Thyroid gland (tissue), 4 donors: ENCODE measurements at regions not wholly inside any gene's neighbourhood (a gene's known extent, or its start where the extent isn't known, plus 50 kb on each side); places are given as distances from the start of the nearest gene placed in this dataset.

ENCODE experiments used
- CTCF ChIP-seq, 6 experiments: fragments of 200-600 bp in 3 of 6; fragments of 450-650 bp in 3 of 6; sonication (generic) in 3 of 6; IDR thresholded peaks; one replicate each; pipeline ENCODE4 v1.5.1; 2016 to 2019; ENCODE audit warnings: antibody characterized with exemption in 6 of 6, mild to moderate bottlenecking in 2 of 6, inconsistent platforms in 1 of 6, moderate library complexity in 1 of 6
- POLR2A ChIP-seq, 2 donors: fragments of 450-650 bp; IDR thresholded peaks; one replicate each; pipeline ENCODE4 v1.6.1; 2017; ENCODE audit warnings: antibody characterized with exemption in 2 of 2, mild to moderate bottlenecking in 2 of 2, moderate library complexity in 1 of 2

- TF ChIP-seq POLR2A (IDR thresholded peaks at IDR 0.05) = no peak
- TF ChIP-seq CTCF (IDR thresholded peaks at IDR 0.05) = no peak
These were observed 323.7 kb downstream of the PLPP3 start for GRCh38 chr1:56255516-56256152.
